ENCODE measurements at regions not wholly inside any gene's neighbourhood (a gene's known extent, or its start where the extent isn't known, plus 50 kb on each side); places are given as distances from the start of the nearest gene placed in this dataset.

- Histone ChIP-seq H3K27me3 (replicated peaks in 1 of 4; ENCODE audit: control insufficient read depth in 3 of 4, extremely low read depth in 1 of 4, insufficient read depth in 3 of 4, low read length in 3 of 4) (no peaks in the 10 kb centered on the region), H2AFZ (ENCODE audit: low read length) (no peak overlapping the region), H3K79me2 (ENCODE audit: control insufficient read depth in 1 of 2, insufficient read depth in 2 of 2, low read length in 2 of 2) (no peaks in the 10 kb centered on the region), H4K20me1 (replicated peaks in 1 of 2; ENCODE audit: control insufficient read depth in 1 of 2, insufficient read depth in 2 of 2, low read length in 2 of 2) (no peaks in the 10 kb centered on the region), H3K4me2 (ENCODE audit: insufficient read depth in 1 of 2, low read depth in 2 of 2, low read length in 2 of 2) (no peak overlapping the region), H2BK5ac (ENCODE audit: low read depth, low read length) (no peak overlapping the region), H3K79me1 (ENCODE audit: low read depth, low read length) (no peaks in the 10 kb centered on the region; the same call in 1 of the 2 replicates), H3K9me3 (ENCODE audit: insufficient read depth in 2 of 2, low read depth in 1 of 2, low read length in 1 of 2) (no peaks in the 10 kb centered on the region), H3K4me1 (replicated peaks in 1 of 4; ENCODE audit: control insufficient read depth in 3 of 4, insufficient read depth in 4 of 4, low read length in 3 of 4) (no peaks in the 10 kb centered on the region), H2BK12ac (ENCODE audit: low read depth, low read length) (no peak overlapping the region), H3K56ac (replicated peaks; ENCODE audit: insufficient read length, low read depth, low read length) (no peak overlapping the region), H3K27ac (ENCODE audit: low read depth, low read length) (no peak overlapping the region), H2BK120ac (replicated peaks; ENCODE audit: low read depth, low read length) (no peak overlapping the region), H3K36me3 (ENCODE audit: control insufficient read depth in 2 of 4, insufficient read depth in 4 of 4, low read length in 3 of 4) (no peaks in the 10 kb centered on the region), H3K18ac (ENCODE audit: extremely low read depth, low read length) (no peak overlapping the region), H3K9ac (replicated peaks in 1 of 4; ENCODE audit: extremely low read depth in 1 of 4, low read depth in 3 of 4, low read length in 3 of 4) (no peak overlapping the region), H3K23ac (ENCODE audit: insufficient read length) (no peak overlapping the region), H2BK15ac (ENCODE audit: low read length) (no peak overlapping the region), H4K8ac (ENCODE audit: extremely low read depth, insufficient read depth, low read length) (no peak overlapping the region), H2BK20ac (ENCODE audit: low read length) (no peak overlapping the region), H4K5ac (ENCODE audit: insufficient read length, low read depth, low read length) (no peak overlapping the region), H3K14ac (ENCODE audit: insufficient read length) (no peak overlapping the region), H3K4ac (replicated peaks; ENCODE audit: insufficient read length, low read depth, low read length) (no peak overlapping the region), H3K4me3 (ENCODE audit: extremely low read depth in 1 of 4, insufficient read depth in 2 of 4, low read depth in 3 of 4, low read length in 4 of 4) (no peak overlapping the region), H3K23me2 (ENCODE audit: low read depth, low read length) (no peaks in the 10 kb centered on the region), H4K91ac (replicated peaks; ENCODE audit: insufficient read length, low read length) (no peak overlapping the region), H2AK5ac (ENCODE audit: low read depth, low read length) (no peak overlapping the region)
- CTCF ChIA-PET (ENCODE audit: partially characterized antibody), result interaction anchor here (1.1 kb wide), 1 partner anchor 22 kb away, joined by 3 read pairs; no protein-coding TSS in a partner anchor
- WGBS, 2 experiments (ENCODE audit: extremely low coverage in 1 of 2, insufficient coverage in 1 of 2, insufficient read length in 1 of 2, insufficient replicate concordance in 2 of 2, low coverage in 1 of 2, low lambda C conversion rate in 2 of 2, missing lambda C conversion rate in 1 of 2), result 79% methylated on average over 4 of the region's 4 CpGs; no CpG with 5 or more reads in 1 of the 2 experiments
- FAIRE-seq, result no peak
- no peak for TF ChIP-seq POU5F1 (IDR thresholded peaks at IDR 0.05; ENCODE audit: low read depth, low read length)
- TF ChIP-seq RBBP5 (IDR thresholded peaks at IDR 0.05; ENCODE audit: borderline replicate concordance, low read depth, low read length), result no peak
- TF ChIP-seq NANOG (IDR thresholded peaks at IDR 0.05; ENCODE audit: insufficient read depth, low read depth, low read length, poor library complexity, severe bottlenecking), result no peak
- TF ChIP-seq POLR2A (IDR thresholded peaks at IDR 0.05; ENCODE audit: control extremely low read depth in 1 of 2, low read depth in 2 of 2, low read length in 2 of 2), result no peak
- no peak for TF ChIP-seq CTBP2 (IDR thresholded peaks at IDR 0.05; ENCODE audit: borderline replicate concordance, insufficient read depth, insufficient read length, low read length)
- TF ChIP-seq, protein P1, sequence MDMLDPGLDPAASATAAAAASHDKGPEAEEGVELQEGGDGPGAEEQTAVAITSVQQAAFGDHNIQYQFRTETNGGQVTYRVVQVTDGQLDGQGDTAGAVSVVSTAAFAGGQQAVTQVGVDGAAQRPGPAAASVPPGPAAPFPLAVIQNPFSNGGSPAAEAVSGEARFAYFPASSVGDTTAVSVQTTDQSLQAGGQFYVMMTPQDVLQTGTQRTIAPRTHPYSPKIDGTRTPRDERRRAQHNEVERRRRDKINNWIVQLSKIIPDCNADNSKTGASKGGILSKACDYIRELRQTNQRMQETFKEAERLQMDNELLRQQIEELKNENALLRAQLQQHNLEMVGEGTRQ (IDR thresholded peaks at IDR 0.05; ENCODE audit: low read length), result no peak
- TF ChIP-seq CBX5 (IDR thresholded peaks at IDR 0.05; ENCODE audit: low read depth, low read length), result no peak
- no peak for TF ChIP-seq TBP (IDR thresholded peaks at IDR 0.05; ENCODE audit: low read depth, low read length)
- no peak for TF ChIP-seq SP1 (IDR thresholded peaks at IDR 0.05; ENCODE audit: low read depth, low read length)
- no peak for TF ChIP-seq ZNF274 (IDR thresholded peaks at IDR 0.05; ENCODE audit: borderline replicate concordance, extremely low read depth, low read length)
- TF ChIP-seq KDM4A (IDR thresholded peaks at IDR 0.05; ENCODE audit: low read depth, low read length, severe bottlenecking), result no peak
- POLR2A ChIA-PET (ENCODE audit: partially characterized antibody), result no interaction called here
- no peak for DNase-seq (ENCODE audit: low read depth in 1 of 2, low spot score in 2 of 2)
Measured at GRCh38 chr3:17915341-17915740, 172.9 kb upstream of the TBC1D5 start.

Measured in H1 (cell line).